Loucy (cell line): ENCODE measurements at regions not wholly inside any gene's neighbourhood (a gene's known extent, or its start where the extent isn't known, plus 50 kb on each side); places are given as distances from the start of the nearest gene placed in this dataset.

Source experiments
- H2AFZ ChIP-seq: fragments of 200-600 bp; sonication (generic); 2 replicates; pipeline ENCODE4 v1.6.0; 2016; ENCODE audit warnings: antibody characterized with exemption, mild to moderate bottlenecking, low read length, moderate library complexity
- H3F3A ChIP-seq: fragments of 200-600 bp; 2 replicates; pipeline ENCODE4 v1.6.0; 2016; ENCODE audit warnings: antibody characterized with exemption, low read depth, mild to moderate bottlenecking
- H3K27me3 ChIP-seq: fragments of 200-600 bp; sonication (generic); 2 replicates; pipeline ENCODE4 v1.6.1; 2014; ENCODE audit warnings: low read length, mild to moderate bottlenecking; ENCODE audit not compliant: insufficient read depth, poor library complexity, severe bottlenecking
- H3K36me3 ChIP-seq: fragments of 200-600 bp; sonication (generic); 2 replicates; pipeline ENCODE4 v1.6.1; 2016; ENCODE audit warnings: low read length; ENCODE audit not compliant: insufficient read depth
- H3K4me1 ChIP-seq: fragments of 200-600 bp; sonication (generic); 2 replicates; pipeline ENCODE4 v1.5.1; 2014; ENCODE audit warnings: low read length, mild to moderate bottlenecking; ENCODE audit not compliant: insufficient read depth, poor library complexity, severe bottlenecking
- H3K4me2 ChIP-seq: fragments of 200-600 bp; sonication (generic); 2 replicates; pipeline ENCODE4 v1.6.0; 2014; ENCODE audit warnings: antibody characterized with exemption, low read length, low read depth, mild to moderate bottlenecking; ENCODE audit not compliant: poor library complexity, severe bottlenecking
- H3K4me3 ChIP-seq: fragments of 200-600 bp; sonication (generic); 2 replicates; pipeline ENCODE4 v1.5.1; 2014; ENCODE audit warnings: low read length, mild to moderate bottlenecking, mixed read lengths; ENCODE audit not compliant: poor library complexity, severe bottlenecking
- H3K79me2 ChIP-seq: fragments of 200-600 bp; sonication (generic); 2 replicates; pipeline ENCODE4 v1.6.1; 2014; ENCODE audit warnings: low read length; ENCODE audit not compliant: insufficient read depth
- H3K9ac ChIP-seq: fragments of 200-600 bp; sonication (generic); 2 replicates; pipeline ENCODE4 v1.6.0; 2014; ENCODE audit warnings: mild to moderate bottlenecking, low read depth, low read length, moderate library complexity; ENCODE audit not compliant: poor library complexity, severe bottlenecking
- H3K9me2 ChIP-seq: fragments of 200-600 bp; sonication (generic); replicated peaks from 2 replicates; pipeline ENCODE4 v1.6.1; 2016; ENCODE audit warnings: low read depth, low read length, mixed read lengths
- H3K9me3 ChIP-seq: fragments of 200-600 bp; sonication (generic); 2 replicates; pipeline ENCODE4 v1.6.1; 2014; ENCODE audit warnings: mild to moderate bottlenecking, antibody characterized with exemption, low read length, low read depth; ENCODE audit not compliant: insufficient read depth
- H4K20me1 ChIP-seq: fragments of 200-600 bp; sonication (generic); 2 replicates; pipeline ENCODE4 v1.6.0; 2014; ENCODE audit warnings: antibody characterized with exemption, low read length, mild to moderate bottlenecking; ENCODE audit not compliant: insufficient read depth, poor library complexity, severe bottlenecking
- CTCF ChIP-seq: fragments of 200-600 bp; sonication (generic); conservative IDR thresholded peaks from 2 replicates; pipeline ENCODE4 v1.5.1; 2014; ENCODE audit warnings: mild to moderate bottlenecking, antibody characterized with exemption, low read length
- EZH2phosphoT487 ChIP-seq: fragments of 200-600 bp; IDR thresholded peaks from 2 replicates; pipeline ENCODE4 v1.6.1; 2018; ENCODE audit warnings: antibody characterized with exemption, mild to moderate bottlenecking, moderate library complexity, borderline replicate concordance

GRCh38 chr3:185309795-185310194, 53.1 kb upstream of the MAP3K13 start:
- no peaks in the 10 kb centered on the region for H3K27me3 ChIP-seq
- no peaks in the 10 kb centered on the region for H3K4me1 ChIP-seq
- H3F3A ChIP-seq = no peaks in the 10 kb centered on the region
- no peak overlapping the region for H2AFZ ChIP-seq
- H3K9ac ChIP-seq = no peak overlapping the region
- no peak overlapping the region for H3K4me2 ChIP-seq
- 0 out of 2 replicates have a peak, but pooled peaks cover 5% of the 10 kb centered on the region for H3K9me3 ChIP-seq
- no peak overlapping the region for H3K4me3 ChIP-seq
- H3K79me2 ChIP-seq = no peaks in the 10 kb centered on the region
- no peaks in the 10 kb centered on the region for H4K20me1 ChIP-seq
- TF ChIP-seq EZH2phosphoT487 = no peak
- no peak for TF ChIP-seq CTCF
- H3K9me2 ChIP-seq = no peaks in the 10 kb centered on the region
- H3K36me3 ChIP-seq = no peaks in the 10 kb centered on the region

GRCh38 chr3:185311991-185312390, 50.9 kb upstream of the MAP3K13 start:
- Histone ChIP-seq H3K4me3 (no peak overlapping the region), H3K79me2 (no peaks in the 10 kb centered on the region), H3K4me2 (no peak overlapping the region), H3K36me3 (no peaks in the 10 kb centered on the region), H3K4me1 (no peaks in the 10 kb centered on the region), H3K9ac (no peak overlapping the region), H3K9me3 (0 out of 2 replicates have a peak, but pooled peaks cover 5% of the 10 kb centered on the region), H3K27me3 (no peaks in the 10 kb centered on the region), H3K9me2 (no peaks in the 10 kb centered on the region), H4K20me1 (no peaks in the 10 kb centered on the region), H2AFZ (no peak overlapping the region), H3F3A (no peaks in the 10 kb centered on the region)
- TF ChIP-seq CTCF (no peak), EZH2phosphoT487 (no peak)
